PC-9 (cell line): ENCODE measurements at regions not wholly inside any gene's neighbourhood (a gene's known extent, or its start where the extent isn't known, plus 50 kb on each side); places are given as distances from the start of the nearest gene placed in this dataset.

Source experiments
- EZH2 ChIP-seq: fragments of 200-600 bp; sonication (generic); IDR thresholded peaks from 2 replicates; pipeline ENCODE4 v1.8.0; 2017; ENCODE audit warnings: antibody characterized with exemption, low read depth
- TF ChIP-seq, protein P1 (sequence below): fragments of 200-600 bp; sonication (generic); conservative IDR thresholded peaks from 2 replicates; pipeline ENCODE4 v1.6.1; 2017; ENCODE audit warnings: mixed run types, antibody characterized with exemption, mild to moderate bottlenecking, moderate library complexity

DNA sequence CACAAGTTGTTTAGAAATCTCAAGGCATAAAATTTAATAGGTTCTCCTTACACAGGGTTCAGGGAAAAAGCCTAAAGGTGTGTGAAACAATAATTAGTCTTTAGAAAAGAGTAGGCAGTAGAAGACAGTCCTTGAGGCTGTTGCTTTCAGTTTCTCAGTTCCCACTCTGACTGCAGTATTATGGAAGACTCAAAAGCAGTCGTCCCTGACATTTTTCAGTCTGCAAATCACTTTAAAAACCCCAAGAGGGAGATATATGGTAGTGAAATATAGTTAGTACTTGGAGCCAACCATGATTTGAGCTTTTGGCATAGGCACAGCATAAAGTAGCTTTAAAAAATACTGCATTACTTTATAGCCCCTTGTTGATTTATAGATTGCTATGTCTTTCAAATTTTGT is 299.7 kb downstream of the OLFM3 start:
- TF ChIP-seq, protein P1, sequence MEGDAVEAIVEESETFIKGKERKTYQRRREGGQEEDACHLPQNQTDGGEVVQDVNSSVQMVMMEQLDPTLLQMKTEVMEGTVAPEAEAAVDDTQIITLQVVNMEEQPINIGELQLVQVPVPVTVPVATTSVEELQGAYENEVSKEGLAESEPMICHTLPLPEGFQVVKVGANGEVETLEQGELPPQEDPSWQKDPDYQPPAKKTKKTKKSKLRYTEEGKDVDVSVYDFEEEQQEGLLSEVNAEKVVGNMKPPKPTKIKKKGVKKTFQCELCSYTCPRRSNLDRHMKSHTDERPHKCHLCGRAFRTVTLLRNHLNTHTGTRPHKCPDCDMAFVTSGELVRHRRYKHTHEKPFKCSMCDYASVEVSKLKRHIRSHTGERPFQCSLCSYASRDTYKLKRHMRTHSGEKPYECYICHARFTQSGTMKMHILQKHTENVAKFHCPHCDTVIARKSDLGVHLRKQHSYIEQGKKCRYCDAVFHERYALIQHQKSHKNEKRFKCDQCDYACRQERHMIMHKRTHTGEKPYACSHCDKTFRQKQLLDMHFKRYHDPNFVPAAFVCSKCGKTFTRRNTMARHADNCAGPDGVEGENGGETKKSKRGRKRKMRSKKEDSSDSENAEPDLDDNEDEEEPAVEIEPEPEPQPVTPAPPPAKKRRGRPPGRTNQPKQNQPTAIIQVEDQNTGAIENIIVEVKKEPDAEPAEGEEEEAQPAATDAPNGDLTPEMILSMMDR = no peak
- TF ChIP-seq EZH2 = no peak
